ENCODE measurements at regions not wholly inside any gene's neighbourhood (a gene's known extent, or its start where the extent isn't known, plus 50 kb on each side); places are given as distances from the start of the nearest gene placed in this dataset.

GRCh38 chr20:53834749-53835148, 235.6 kb downstream of the BCAS1 start:
- no peak for TF ChIP-seq CTCF (IDR thresholded peaks at IDR 0.05; ENCODE audit: extremely low read depth, low read depth, low read length)
- H4K20me1 ChIP-seq (ENCODE audit: insufficient read depth, low read length), result no peaks in the 10 kb centered on the region
- no peaks in the 10 kb centered on the region for H3K36me3 ChIP-seq (ENCODE audit: insufficient read depth, low read length)
- H2AFZ ChIP-seq (ENCODE audit: low read length), result no peak overlapping the region
- no peak for DNase-seq (ENCODE audit: insufficient read length, low spot score, missing footprints)
- H3K79me2 ChIP-seq (ENCODE audit: insufficient read depth, low read length), result no peaks in the 10 kb centered on the region
- H3K9me3 ChIP-seq (ENCODE audit: low read depth, low read length), result no peaks in the 10 kb centered on the region
- no peak overlapping the region for H3K4me2 ChIP-seq (ENCODE audit: insufficient read depth, low read length)
- no peak overlapping the region for H3K27ac ChIP-seq (ENCODE audit: low read depth, low read length)
- no peak overlapping the region for H3K4me3 ChIP-seq (ENCODE audit: insufficient read depth, low read length)
- peaks cover 11% of the 10 kb centered on the region for H3K4me1 ChIP-seq (ENCODE audit: insufficient read depth, low read length)
- H3K27me3 ChIP-seq (ENCODE audit: insufficient read depth, low read length), result no peaks in the 10 kb centered on the region

DNA sequence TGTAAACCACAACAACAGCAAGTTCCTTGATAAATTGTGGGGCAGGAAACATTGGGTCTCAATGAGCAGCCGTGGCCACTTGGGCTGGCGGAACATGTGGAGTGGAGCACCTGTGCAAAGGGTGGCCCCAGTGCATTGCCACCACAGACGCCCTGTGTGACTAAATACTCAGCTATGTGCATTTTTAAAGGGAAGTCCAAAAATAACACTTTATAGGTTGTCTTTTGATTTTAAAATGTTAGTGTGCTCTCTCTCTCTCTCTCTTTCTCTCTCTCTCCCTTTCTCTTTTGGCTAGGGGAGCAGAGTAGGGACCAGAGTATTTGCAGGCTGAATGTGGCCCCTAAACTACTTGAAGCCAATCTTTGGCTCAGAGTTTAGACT, 236.3 kb downstream of the BCAS1 start:
- DNase-seq (ENCODE audit: insufficient read length, low spot score, missing footprints), result no peak
- no peaks in the 10 kb centered on the region for H4K20me1 ChIP-seq (ENCODE audit: insufficient read depth, low read length)
- no peak overlapping the region for H3K4me2 ChIP-seq (ENCODE audit: insufficient read depth, low read length)
- no peaks in the 10 kb centered on the region for H3K79me2 ChIP-seq (ENCODE audit: insufficient read depth, low read length)
- no peaks in the 10 kb centered on the region for H3K27me3 ChIP-seq (ENCODE audit: insufficient read depth, low read length)
- no peaks in the 10 kb centered on the region for H3K9me3 ChIP-seq (ENCODE audit: low read depth, low read length)
- H2AFZ ChIP-seq (ENCODE audit: low read length), result no peak overlapping the region
- H3K4me3 ChIP-seq (ENCODE audit: insufficient read depth, low read length), result no peak overlapping the region
- no peaks in the 10 kb centered on the region for H3K36me3 ChIP-seq (ENCODE audit: insufficient read depth, low read length)
- H3K27ac ChIP-seq (ENCODE audit: low read depth, low read length), result no peak overlapping the region
- no peak for TF ChIP-seq CTCF (IDR thresholded peaks at IDR 0.05; ENCODE audit: extremely low read depth, low read depth, low read length)
- peaks cover 15% of the 10 kb centered on the region for H3K4me1 ChIP-seq (ENCODE audit: insufficient read depth, low read length)

DNA sequence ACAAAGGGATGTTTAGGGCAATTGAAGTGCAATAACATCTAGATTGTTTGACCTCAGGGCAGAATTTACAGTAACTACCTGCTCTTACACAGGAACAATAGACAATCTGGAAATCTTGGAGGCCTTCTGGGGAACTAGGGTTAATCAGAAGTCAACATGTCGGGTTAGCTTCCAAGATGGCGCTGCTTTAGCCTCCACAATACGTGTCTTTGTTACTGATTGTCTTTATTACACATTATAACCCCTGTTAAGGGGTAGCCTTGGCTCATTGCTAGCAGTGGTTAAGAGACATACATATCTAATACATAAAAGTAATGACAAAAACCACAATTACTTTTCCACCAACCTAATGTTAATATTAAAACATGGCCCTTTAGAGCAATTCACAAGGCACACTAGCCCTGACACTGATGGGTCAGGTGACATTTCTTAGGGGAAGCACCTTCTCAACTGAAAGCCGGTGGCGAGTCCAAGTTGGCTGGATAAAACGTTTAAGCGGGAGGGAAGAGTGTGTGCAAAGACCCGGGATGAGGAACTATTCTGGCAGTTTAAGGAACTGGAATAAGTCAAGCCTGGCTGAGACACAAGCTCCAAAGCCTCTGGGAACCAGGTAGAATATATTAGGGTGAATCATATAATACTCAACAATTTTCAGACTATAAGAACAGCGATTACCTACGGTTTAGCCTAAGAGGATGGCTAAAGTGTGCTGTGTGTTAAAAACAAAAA, 236.9 kb downstream of the BCAS1 start:
- no peak overlapping the region for H2AFZ ChIP-seq (ENCODE audit: low read length)

GRCh38 chr20:53832499-53832898, 237.9 kb downstream of the BCAS1 start:
- Histone ChIP-seq H3K4me1 (ENCODE audit: insufficient read depth, low read length) (peaks cover 27% of the 10 kb centered on the region), H3K27ac (ENCODE audit: low read depth, low read length) (no peak overlapping the region), H3K4me3 (ENCODE audit: insufficient read depth, low read length) (no peak overlapping the region)

More for the DNA sequence above, 236.9 kb downstream of the BCAS1 start:
- peaks cover 21% of the 10 kb centered on the region for H3K4me1 ChIP-seq (ENCODE audit: insufficient read depth, low read length)
- no peaks in the 10 kb centered on the region for H3K79me2 ChIP-seq (ENCODE audit: insufficient read depth, low read length)
- H3K27me3 ChIP-seq (ENCODE audit: insufficient read depth, low read length), result no peaks in the 10 kb centered on the region
- DNase-seq (ENCODE audit: insufficient read length, low spot score, missing footprints), result no peak
- H3K4me2 ChIP-seq (ENCODE audit: insufficient read depth, low read length), result no peak overlapping the region
- H3K9me3 ChIP-seq (ENCODE audit: low read depth, low read length), result no peaks in the 10 kb centered on the region
- TF ChIP-seq CTCF (IDR thresholded peaks at IDR 0.05; ENCODE audit: extremely low read depth, low read depth, low read length), result no peak
- no peaks in the 10 kb centered on the region for H4K20me1 ChIP-seq (ENCODE audit: insufficient read depth, low read length)
- no peak overlapping the region for H3K27ac ChIP-seq (ENCODE audit: low read depth, low read length)
- H3K36me3 ChIP-seq (ENCODE audit: insufficient read depth, low read length), result no peaks in the 10 kb centered on the region
- no peak overlapping the region for H3K4me3 ChIP-seq (ENCODE audit: insufficient read depth, low read length)

More at GRCh38 chr20:53832499-53832898, 237.9 kb downstream of the BCAS1 start:
- Histone ChIP-seq H3K27me3 (ENCODE audit: insufficient read depth, low read length) (no peaks in the 10 kb centered on the region), H3K36me3 (ENCODE audit: insufficient read depth, low read length) (no peaks in the 10 kb centered on the region), H3K79me2 (ENCODE audit: insufficient read depth, low read length) (no peaks in the 10 kb centered on the region), H4K20me1 (ENCODE audit: insufficient read depth, low read length) (no peaks in the 10 kb centered on the region), H3K9me3 (ENCODE audit: low read depth, low read length) (no peaks in the 10 kb centered on the region), H2AFZ (ENCODE audit: low read length) (no peak overlapping the region), H3K4me2 (ENCODE audit: insufficient read depth, low read length) (no peak overlapping the region)
- TF ChIP-seq CTCF (IDR thresholded peaks at IDR 0.05; ENCODE audit: extremely low read depth, low read depth, low read length), result no peak
- no peak for DNase-seq (ENCODE audit: insufficient read length, low spot score, missing footprints)
